ENCODE measurements at regions not wholly inside any gene's neighbourhood (a gene's known extent, or its start where the extent isn't known, plus 50 kb on each side); places are given as distances from the start of the nearest gene placed in this dataset.

DNA sequence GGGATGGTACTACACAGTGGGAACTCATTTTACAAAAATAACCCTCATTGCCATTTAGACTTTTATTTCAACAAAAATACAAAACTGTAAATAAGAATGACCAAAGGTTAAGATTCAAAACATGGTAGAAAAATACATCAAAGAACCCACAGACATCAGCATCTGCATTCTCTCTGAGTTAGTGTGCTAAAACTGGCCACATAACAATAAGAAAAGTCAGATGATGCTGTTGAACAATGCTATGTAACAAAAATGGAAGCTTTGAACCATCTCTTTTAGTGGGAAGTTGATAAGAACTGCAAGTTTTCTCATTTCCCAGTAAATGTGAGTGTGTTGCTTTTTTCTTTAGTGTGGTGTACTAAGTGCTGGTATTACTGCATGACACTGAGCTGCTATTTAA lies 888.4 kb upstream of the EPHA5 start:
- Histone ChIP-seq H3K27me3 (ENCODE audit: insufficient read depth, poor library complexity, severe bottlenecking) (no peaks in the 10 kb centered on the region), H3K27ac (replicated peaks) (no peak overlapping the region), H3K4me3 (replicated peaks; ENCODE audit: insufficient read depth, low read length) (no peak overlapping the region)
- DNase-seq (ENCODE audit: low read depth in 1 of 2, low spot score in 1 of 2) = no peak
- TF ChIP-seq GABPA (IDR thresholded peaks at IDR 0.05; ENCODE audit: low read depth) (no peak), POLR2AphosphoS5 (IDR thresholded peaks at IDR 0.05; ENCODE audit: low read depth) (no peak), SPI1 (IDR thresholded peaks at IDR 0.05; ENCODE audit: borderline replicate concordance, low read depth) (no peak), CTCF (IDR thresholded peaks at IDR 0.05; ENCODE audit: insufficient read depth, low read length) (no peak)
- TF ChIP-seq, protein P1, sequence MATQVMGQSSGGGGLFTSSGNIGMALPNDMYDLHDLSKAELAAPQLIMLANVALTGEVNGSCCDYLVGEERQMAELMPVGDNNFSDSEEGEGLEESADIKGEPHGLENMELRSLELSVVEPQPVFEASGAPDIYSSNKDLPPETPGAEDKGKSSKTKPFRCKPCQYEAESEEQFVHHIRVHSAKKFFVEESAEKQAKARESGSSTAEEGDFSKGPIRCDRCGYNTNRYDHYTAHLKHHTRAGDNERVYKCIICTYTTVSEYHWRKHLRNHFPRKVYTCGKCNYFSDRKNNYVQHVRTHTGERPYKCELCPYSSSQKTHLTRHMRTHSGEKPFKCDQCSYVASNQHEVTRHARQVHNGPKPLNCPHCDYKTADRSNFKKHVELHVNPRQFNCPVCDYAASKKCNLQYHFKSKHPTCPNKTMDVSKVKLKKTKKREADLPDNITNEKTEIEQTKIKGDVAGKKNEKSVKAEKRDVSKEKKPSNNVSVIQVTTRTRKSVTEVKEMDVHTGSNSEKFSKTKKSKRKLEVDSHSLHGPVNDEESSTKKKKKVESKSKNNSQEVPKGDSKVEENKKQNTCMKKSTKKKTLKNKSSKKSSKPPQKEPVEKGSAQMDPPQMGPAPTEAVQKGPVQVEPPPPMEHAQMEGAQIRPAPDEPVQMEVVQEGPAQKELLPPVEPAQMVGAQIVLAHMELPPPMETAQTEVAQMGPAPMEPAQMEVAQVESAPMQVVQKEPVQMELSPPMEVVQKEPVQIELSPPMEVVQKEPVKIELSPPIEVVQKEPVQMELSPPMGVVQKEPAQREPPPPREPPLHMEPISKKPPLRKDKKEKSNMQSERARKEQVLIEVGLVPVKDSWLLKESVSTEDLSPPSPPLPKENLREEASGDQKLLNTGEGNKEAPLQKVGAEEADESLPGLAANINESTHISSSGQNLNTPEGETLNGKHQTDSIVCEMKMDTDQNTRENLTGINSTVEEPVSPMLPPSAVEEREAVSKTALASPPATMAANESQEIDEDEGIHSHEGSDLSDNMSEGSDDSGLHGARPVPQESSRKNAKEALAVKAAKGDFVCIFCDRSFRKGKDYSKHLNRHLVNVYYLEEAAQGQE (IDR thresholded peaks at IDR 0.05; ENCODE audit: insufficient replicate concordance, low read depth) = no peak

DNA sequence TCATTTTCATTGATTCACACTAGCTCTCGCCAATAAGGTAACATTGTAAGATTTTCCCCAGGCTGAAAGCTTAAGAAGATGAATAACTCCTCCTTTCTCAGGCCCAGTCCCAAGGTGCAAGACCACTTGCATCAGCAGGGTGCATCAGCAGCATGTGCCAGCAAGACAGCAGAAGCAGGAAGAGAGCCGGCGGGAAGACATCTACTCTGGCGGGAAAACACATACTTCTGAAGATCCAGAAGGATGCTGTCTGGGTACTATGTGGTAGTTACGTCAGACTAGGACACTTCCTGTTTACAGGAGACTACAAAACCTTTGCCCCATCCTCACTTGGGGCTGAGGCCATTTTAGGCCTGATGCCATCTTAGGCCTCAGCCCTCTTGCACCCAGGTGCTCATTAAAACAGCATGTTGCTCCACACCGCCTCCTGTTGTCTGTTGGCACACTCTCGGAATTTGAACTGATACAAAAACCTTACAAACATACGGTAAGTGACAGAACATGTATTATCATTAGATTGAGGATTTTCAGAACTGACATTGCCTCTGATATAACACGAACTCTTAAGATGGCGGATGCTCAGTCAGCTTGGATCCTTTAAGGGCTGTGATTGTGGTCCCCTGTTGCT lies 886.5 kb upstream of the EPHA5 start:
- Histone ChIP-seq H3K27ac (replicated peaks) (no peak overlapping the region), H3K27me3 (ENCODE audit: insufficient read depth, poor library complexity, severe bottlenecking) (no peaks in the 10 kb centered on the region), H3K4me3 (replicated peaks; ENCODE audit: insufficient read depth, low read length) (no peak overlapping the region)
- no peak for DNase-seq (ENCODE audit: low read depth in 1 of 2, low spot score in 1 of 2)
- no peak for TF ChIP-seq POLR2AphosphoS5 (IDR thresholded peaks at IDR 0.05; ENCODE audit: low read depth)
- TF ChIP-seq GABPA (IDR thresholded peaks at IDR 0.05; ENCODE audit: low read depth) = no peak
- TF ChIP-seq, protein P1 (IDR thresholded peaks at IDR 0.05; ENCODE audit: insufficient replicate concordance, low read depth) = no peak
- TF ChIP-seq SPI1 (IDR thresholded peaks at IDR 0.05; ENCODE audit: borderline replicate concordance, low read depth) = no peak
- TF ChIP-seq CTCF (IDR thresholded peaks at IDR 0.05; ENCODE audit: insufficient read depth, low read length) = no peak

GRCh38 chr4:66555301-66555700 lies 885.0 kb upstream of the EPHA5 start:
- TF ChIP-seq POLR2AphosphoS5 (IDR thresholded peaks at IDR 0.05; ENCODE audit: low read depth) (no peak), GABPA (IDR thresholded peaks at IDR 0.05; ENCODE audit: low read depth) (no peak), SPI1 (IDR thresholded peaks at IDR 0.05; ENCODE audit: borderline replicate concordance, low read depth) (no peak), CTCF (IDR thresholded peaks at IDR 0.05; ENCODE audit: insufficient read depth, low read length) (no peak)
- TF ChIP-seq, protein P1 (IDR thresholded peaks at IDR 0.05; ENCODE audit: insufficient replicate concordance, low read depth) = no peak
- no peak overlapping the region for H3K27ac ChIP-seq (replicated peaks)

More at GRCh38 chr4:66555301-66555700, 885.0 kb upstream of the EPHA5 start:
- no peak overlapping the region for H3K4me3 ChIP-seq (replicated peaks; ENCODE audit: insufficient read depth, low read length)
- H3K27me3 ChIP-seq (ENCODE audit: insufficient read depth, poor library complexity, severe bottlenecking) = no peaks in the 10 kb centered on the region
- DNase-seq (ENCODE audit: low read depth in 1 of 2, low spot score in 1 of 2) = no peak

Measured in HL-60 (cell line).